Mammary epithelial cell (primary cell): ENCODE measurements at regions not wholly inside any gene's neighbourhood (a gene's known extent, or its start where the extent isn't known, plus 50 kb on each side); places are given as distances from the start of the nearest gene placed in this dataset.

ENCODE experiments used
- EZH2 ChIP-seq: IDR thresholded peaks from 2 replicates; pipeline ENCODE4 v1.6.1; 2012; ENCODE audit warnings: low read length, inconsistent platforms, borderline replicate concordance
- TF ChIP-seq, protein P1 (sequence below), 2 donors: IDR thresholded peaks in 1 of 2; conservative IDR thresholded peaks in 1 of 2; 2 replicates each; pipeline ENCODE4 v1.5.1; 2011 to 2012; ENCODE audit warnings: inconsistent platforms in 2 of 2, low read length in 2 of 2, mild to moderate bottlenecking in 2 of 2, control low read depth in 1 of 2, low read depth in 1 of 2; ENCODE audit not compliant: insufficient read depth in 1 of 2; ENCODE audit errors: extremely low read depth in 1 of 2

GRCh38 chr6:67870321-67870720, 764.8 kb upstream of the ADGRB3 start:
- TF ChIP-seq, protein P1, sequence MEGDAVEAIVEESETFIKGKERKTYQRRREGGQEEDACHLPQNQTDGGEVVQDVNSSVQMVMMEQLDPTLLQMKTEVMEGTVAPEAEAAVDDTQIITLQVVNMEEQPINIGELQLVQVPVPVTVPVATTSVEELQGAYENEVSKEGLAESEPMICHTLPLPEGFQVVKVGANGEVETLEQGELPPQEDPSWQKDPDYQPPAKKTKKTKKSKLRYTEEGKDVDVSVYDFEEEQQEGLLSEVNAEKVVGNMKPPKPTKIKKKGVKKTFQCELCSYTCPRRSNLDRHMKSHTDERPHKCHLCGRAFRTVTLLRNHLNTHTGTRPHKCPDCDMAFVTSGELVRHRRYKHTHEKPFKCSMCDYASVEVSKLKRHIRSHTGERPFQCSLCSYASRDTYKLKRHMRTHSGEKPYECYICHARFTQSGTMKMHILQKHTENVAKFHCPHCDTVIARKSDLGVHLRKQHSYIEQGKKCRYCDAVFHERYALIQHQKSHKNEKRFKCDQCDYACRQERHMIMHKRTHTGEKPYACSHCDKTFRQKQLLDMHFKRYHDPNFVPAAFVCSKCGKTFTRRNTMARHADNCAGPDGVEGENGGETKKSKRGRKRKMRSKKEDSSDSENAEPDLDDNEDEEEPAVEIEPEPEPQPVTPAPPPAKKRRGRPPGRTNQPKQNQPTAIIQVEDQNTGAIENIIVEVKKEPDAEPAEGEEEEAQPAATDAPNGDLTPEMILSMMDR (conservative IDR thresholded peaks at IDR 0.05 in 1 of 2, IDR thresholded peaks at IDR 0.05 in 1 of 2; ENCODE audit: extremely low read depth in 1 of 2, insufficient read depth in 1 of 2, low read depth in 1 of 2, low read length in 2 of 2) = no peak
- no peak for TF ChIP-seq EZH2
